HEK293 (cell line): ENCODE measurements at regions not wholly inside any gene's neighbourhood (a gene's known extent, or its start where the extent isn't known, plus 50 kb on each side); places are given as distances from the start of the nearest gene placed in this dataset.

Source experiments
- CTCF ChIA-PET: fragments of 350-600 bp; formaldehyde crosslinking; extraction: SDS; loops from one replicate; lab custom pipeline; 2021; ENCODE audit warnings: antibody characterized with exemption; lab: Yijun Ruan, JAX
- POLR2A ChIA-PET: fragments of 300-600 bp; formaldehyde crosslinking; extraction: SDS; loops from one replicate; lab custom pipeline; 2020; ENCODE audit warnings: antibody characterized with exemption, inconsistent platforms; lab: Yijun Ruan, JAX
- H3K27ac ChIP-seq: fragments of 200-500 bp; sonication (Bioruptor generic); 2 replicates; pipeline ENCODE4 v1.5.1; 2014; ENCODE audit warnings: low read depth, low read length, control low read depth, inconsistent platforms; ENCODE audit errors: extremely low read depth
- H3K36me3 ChIP-seq, 2 experiments: fragments of 200-500 bp in 1 of 2; sonication (Bioruptor generic) in 1 of 2; 1 replicate in 1 of 2; 2 replicates in 1 of 2; pipeline ENCODE4 v1.5.1; 2014 to 2017; ENCODE audit warnings: inconsistent platforms in 2 of 2, low read length in 2 of 2; ENCODE audit not compliant: control insufficient read depth in 2 of 2, insufficient read depth in 1 of 2
- H3K4me1 ChIP-seq: fragments of 200-500 bp; sonication (Bioruptor generic); 2 replicates; pipeline ENCODE4 v1.5.1; 2014; ENCODE audit warnings: mild to moderate bottlenecking, low read length, inconsistent platforms; ENCODE audit not compliant: control insufficient read depth, insufficient read depth
- H3K4me3 ChIP-seq: 2 replicates; pipeline ENCODE4 v1.5.1; 2011; ENCODE audit warnings: low read depth, mild to moderate bottlenecking, control low read depth, low read length, moderate library complexity
- H3K9me3 ChIP-seq: fragments of 200-500 bp; sonication (Bioruptor generic); 2 replicates; pipeline ENCODE4 v1.5.1; 2014; ENCODE audit warnings: low read depth, low read length, inconsistent platforms; ENCODE audit not compliant: control insufficient read depth, insufficient read depth
- BCL11A ChIP-seq: fragments of 450-650 bp; formaldehyde crosslinking; IDR thresholded peaks from 2 replicates; pipeline ENCODE4 v1.5.1; 2016; ENCODE audit warnings: low read depth, missing biosample characterization, missing genetic modification characterization
- HIC1 ChIP-seq: fragments of 450-650 bp; formaldehyde crosslinking; IDR thresholded peaks from 2 replicates; pipeline ENCODE4 v1.5.1; 2016; ENCODE audit warnings: missing biosample characterization, missing genetic modification characterization
- KLF1 ChIP-seq: fragments of 450-650 bp; formaldehyde crosslinking; IDR thresholded peaks from 2 replicates; pipeline ENCODE4 v1.5.1; 2016; ENCODE audit warnings: missing biosample characterization, missing genetic modification characterization
- MEIS1 ChIP-seq: sonication (generic); formaldehyde crosslinking; IDR thresholded peaks from 2 replicates; pipeline ENCODE4 v1.8.1; 2022; ENCODE audit warnings: missing genetic modification reagents, mild to moderate bottlenecking, borderline replicate concordance
- MYNN ChIP-seq: fragments of 450-650 bp; formaldehyde crosslinking; IDR thresholded peaks from 2 replicates; pipeline ENCODE4 v1.5.1; 2016; ENCODE audit warnings: missing biosample characterization, missing genetic modification characterization, borderline replicate concordance
- PATZ1 ChIP-seq: fragments of 450-650 bp; formaldehyde crosslinking; IDR thresholded peaks from 2 replicates; pipeline ENCODE4 v1.5.1; 2016; ENCODE audit warnings: missing biosample characterization, missing genetic modification characterization
- SALL2 ChIP-seq: fragments of 450-650 bp; formaldehyde crosslinking; IDR thresholded peaks from 2 replicates; pipeline ENCODE4 v1.5.0; 2017; ENCODE audit warnings: missing biosample characterization, mild to moderate bottlenecking, missing genetic modification characterization, borderline replicate concordance
- TCF7L2 ChIP-seq: IDR thresholded peaks from 2 replicates; pipeline ENCODE4 v1.6.1; 2011; ENCODE audit warnings: low read depth, mild to moderate bottlenecking, inconsistent platforms, low read length, moderate library complexity, borderline replicate concordance
- WT1 ChIP-seq: fragments of 450-650 bp; formaldehyde crosslinking; IDR thresholded peaks from 2 replicates; pipeline ENCODE4 v1.5.1; 2016; ENCODE audit warnings: missing biosample characterization, missing genetic modification characterization
- ZBTB11 ChIP-seq: fragments of 450-650 bp; formaldehyde crosslinking; conservative IDR thresholded peaks from 2 replicates; pipeline ENCODE4 v1.5.1; 2016; ENCODE audit warnings: low read depth, missing biosample characterization, missing genetic modification characterization
- ZBTB48 ChIP-seq: fragments of 450-650 bp; formaldehyde crosslinking; IDR thresholded peaks from 2 replicates; pipeline ENCODE4 v1.5.1; 2016; ENCODE audit warnings: missing biosample characterization, missing genetic modification characterization
- ZNF10 ChIP-seq: fragments of 450-650 bp; formaldehyde crosslinking; IDR thresholded peaks from 2 replicates; pipeline ENCODE4 v1.5.1; 2017; ENCODE audit warnings: missing biosample characterization, missing genetic modification characterization
- ZNF140 ChIP-seq: fragments of 450-650 bp; formaldehyde crosslinking; IDR thresholded peaks from 2 replicates; pipeline ENCODE4 v1.5.1; 2016; ENCODE audit warnings: missing biosample characterization, missing genetic modification characterization
- ZNF16 ChIP-seq: fragments of 450-650 bp; formaldehyde crosslinking; IDR thresholded peaks from 2 replicates; pipeline ENCODE4 v1.5.1; 2016; ENCODE audit warnings: low read depth, missing biosample characterization, missing genetic modification characterization
- ZNF239 ChIP-seq: fragments of 450-650 bp; formaldehyde crosslinking; IDR thresholded peaks from 2 replicates; pipeline ENCODE4 v1.5.1; 2016; ENCODE audit warnings: missing biosample characterization, missing genetic modification characterization
- ZNF324 ChIP-seq: fragments of 450-650 bp; formaldehyde crosslinking; IDR thresholded peaks from 2 replicates; pipeline ENCODE4 v1.5.1; 2016; ENCODE audit warnings: missing biosample characterization, missing genetic modification characterization
- ZNF341 ChIP-seq: fragments of 450-650 bp; formaldehyde crosslinking; IDR thresholded peaks from 2 replicates; pipeline ENCODE4; 2016; ENCODE audit warnings: low read depth, missing biosample characterization, missing genetic modification characterization
- ZNF398 ChIP-seq: fragments of 450-650 bp; formaldehyde crosslinking; IDR thresholded peaks from 2 replicates; pipeline ENCODE4 v1.5.1; 2017; ENCODE audit warnings: missing biosample characterization, missing genetic modification characterization
- ZNF423 ChIP-seq: fragments of 450-650 bp; formaldehyde crosslinking; IDR thresholded peaks from 2 replicates; pipeline ENCODE4 v1.5.1; 2016; ENCODE audit warnings: missing biosample characterization, missing genetic modification characterization
- ZNF549 ChIP-seq: fragments of 450-650 bp; IDR thresholded peaks from 2 replicates; pipeline ENCODE4 v1.5.1; 2018; ENCODE audit warnings: missing biosample characterization, missing genetic modification characterization, mild to moderate bottlenecking, inconsistent platforms, moderate library complexity
- ZNF558 ChIP-seq: fragments of 450-650 bp; formaldehyde crosslinking; IDR thresholded peaks from 2 replicates; pipeline ENCODE4 v1.5.1; 2016; ENCODE audit warnings: missing biosample characterization, missing genetic modification characterization
- ZNF639 ChIP-seq: fragments of 450-650 bp; formaldehyde crosslinking; IDR thresholded peaks from 2 replicates; pipeline ENCODE4 v1.5.1; 2016; ENCODE audit warnings: missing biosample characterization, missing genetic modification characterization
- ZNF658 ChIP-seq: fragments of 450-650 bp; formaldehyde crosslinking; IDR thresholded peaks from 2 replicates; pipeline ENCODE4; 2016; ENCODE audit warnings: missing biosample characterization, missing genetic modification characterization
- ZNF670 ChIP-seq: fragments of 450-650 bp; formaldehyde crosslinking; IDR thresholded peaks from 2 replicates; pipeline ENCODE4 v1.5.1; 2016; ENCODE audit warnings: missing biosample characterization, missing genetic modification characterization, low read depth
- ZNF830 ChIP-seq: fragments of 450-650 bp; IDR thresholded peaks from 2 replicates; pipeline ENCODE4 v1.5.0; 2018; ENCODE audit warnings: missing biosample characterization, missing genetic modification characterization, low read depth, mild to moderate bottlenecking, moderate library complexity

GRCh38 chr22:34070531-34070930 lies 150.3 kb upstream of the LARGE1 start:
- POLR2A ChIA-PET: no interaction called here
- CTCF ChIA-PET: no interaction called here
- no peaks in the 10 kb centered on the region for H3K4me1 ChIP-seq
- H3K4me3 ChIP-seq: no peak overlapping the region
- H3K36me3 ChIP-seq: no peaks in the 10 kb centered on the region
- H3K27ac ChIP-seq: no peak overlapping the region
- H3K9me3 ChIP-seq: no peaks in the 10 kb centered on the region
- no peak for TF ChIP-seq ZNF239
- TF ChIP-seq ZNF549 (tag by site-specific recombination): no peak
- no peak for TF ChIP-seq MEIS1 (CRISPR knock-in tag)
- no peak for TF ChIP-seq TCF7L2
- no peak for TF ChIP-seq SALL2 (tag by site-specific recombination)
- TF ChIP-seq ZNF324 (tag by site-specific recombination): no peak
- no peak for TF ChIP-seq KLF1
- TF ChIP-seq ZNF398 (tag by site-specific recombination): no peak
- no peak for TF ChIP-seq ZNF558
- no peak for TF ChIP-seq ZNF140 (tag by site-specific recombination)
- no peak for TF ChIP-seq ZBTB48 (tag by site-specific recombination)

GRCh38 chr22:34072585-34072984 lies 152.3 kb upstream of the LARGE1 start:
- CTCF ChIA-PET: no interaction called here
- Histone ChIP-seq H3K4me3 (no peak overlapping the region), H3K36me3 (no peaks in the 10 kb centered on the region), H3K27ac (no peak overlapping the region), H3K9me3 (no peaks in the 10 kb centered on the region), H3K4me1 (no peaks in the 10 kb centered on the region)
- POLR2A ChIA-PET: no interaction called here
- no peak for TF ChIP-seq ZNF658 (tag by site-specific recombination)
- TF ChIP-seq ZNF670 (tag by site-specific recombination): no peak
- TF ChIP-seq ZNF830 (tag by site-specific recombination): no peak
- no peak for TF ChIP-seq MYNN (tag by site-specific recombination)
- TF ChIP-seq ZNF341 (tag by site-specific recombination): no peak
- no peak for TF ChIP-seq ZBTB11 (tag by site-specific recombination)
- TF ChIP-seq ZNF10: no peak
- TF ChIP-seq ZNF16 (tag by site-specific recombination): no peak
- TF ChIP-seq ZNF639: no peak
- no peak for TF ChIP-seq PATZ1 (tag by site-specific recombination)
- no peak for TF ChIP-seq ZNF423 (tag by site-specific recombination)
- TF ChIP-seq BCL11A (tag by site-specific recombination): no peak
- no peak for TF ChIP-seq WT1 (tag by site-specific recombination)
- TF ChIP-seq HIC1 (tag by site-specific recombination): no peak
